ENCODE measurements at regions not wholly inside any gene's neighbourhood (a gene's known extent, or its start where the extent isn't known, plus 50 kb on each side); places are given as distances from the start of the nearest gene placed in this dataset.

DNA sequence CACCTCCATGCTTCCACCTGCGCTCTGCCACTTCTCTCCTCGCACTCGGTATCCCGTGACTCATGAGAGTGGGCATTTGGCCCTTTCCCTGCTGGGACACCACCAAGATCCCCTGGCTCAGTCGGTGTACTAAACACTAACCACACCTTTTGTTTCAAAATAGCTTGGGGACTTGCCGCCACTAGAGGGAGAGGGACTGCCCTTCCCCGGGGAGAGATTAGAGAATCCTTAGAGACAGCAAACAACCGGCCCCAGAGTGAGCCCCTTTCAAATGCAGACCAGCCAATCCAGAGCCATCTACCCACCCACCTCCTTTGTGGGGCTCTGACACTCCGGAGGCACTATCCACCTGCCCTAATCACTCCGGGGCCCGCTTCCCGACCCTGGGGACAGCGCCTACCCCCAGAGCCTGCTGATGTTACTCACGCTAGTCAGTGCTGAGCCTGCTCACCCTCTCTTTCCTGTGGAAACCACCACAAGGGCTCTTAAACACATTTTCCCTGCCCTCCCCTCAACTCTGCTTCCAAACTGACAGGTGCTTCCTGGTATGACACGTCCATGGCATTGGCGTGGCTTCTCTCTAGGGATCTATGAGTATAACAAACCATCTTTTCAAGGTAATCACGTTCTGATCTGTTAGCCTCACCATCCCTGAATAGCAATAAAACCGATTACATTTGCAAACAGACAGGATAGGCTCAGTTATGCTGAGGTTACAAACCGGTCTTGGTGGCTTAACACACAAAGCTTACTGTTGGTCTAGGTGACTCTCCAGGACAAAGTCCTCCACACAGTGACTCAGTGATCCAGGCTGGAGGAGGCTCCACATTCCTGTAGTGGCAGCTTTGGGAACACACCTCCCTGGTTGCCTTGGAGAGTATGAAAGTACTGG lies 180.1 kb upstream of the MVB12B start:
- Histone ChIP-seq H3K9me3 (ENCODE audit: low read depth, low read length) (no peaks in the 10 kb centered on the region), H3K4me1 (ENCODE audit: insufficient read depth, low read length) (no peaks in the 10 kb centered on the region), H3K4me3 (ENCODE audit: low read length) (no peak overlapping the region), H3K27me3 (ENCODE audit: insufficient read depth, low read length) (no peaks in the 10 kb centered on the region)

DNA sequence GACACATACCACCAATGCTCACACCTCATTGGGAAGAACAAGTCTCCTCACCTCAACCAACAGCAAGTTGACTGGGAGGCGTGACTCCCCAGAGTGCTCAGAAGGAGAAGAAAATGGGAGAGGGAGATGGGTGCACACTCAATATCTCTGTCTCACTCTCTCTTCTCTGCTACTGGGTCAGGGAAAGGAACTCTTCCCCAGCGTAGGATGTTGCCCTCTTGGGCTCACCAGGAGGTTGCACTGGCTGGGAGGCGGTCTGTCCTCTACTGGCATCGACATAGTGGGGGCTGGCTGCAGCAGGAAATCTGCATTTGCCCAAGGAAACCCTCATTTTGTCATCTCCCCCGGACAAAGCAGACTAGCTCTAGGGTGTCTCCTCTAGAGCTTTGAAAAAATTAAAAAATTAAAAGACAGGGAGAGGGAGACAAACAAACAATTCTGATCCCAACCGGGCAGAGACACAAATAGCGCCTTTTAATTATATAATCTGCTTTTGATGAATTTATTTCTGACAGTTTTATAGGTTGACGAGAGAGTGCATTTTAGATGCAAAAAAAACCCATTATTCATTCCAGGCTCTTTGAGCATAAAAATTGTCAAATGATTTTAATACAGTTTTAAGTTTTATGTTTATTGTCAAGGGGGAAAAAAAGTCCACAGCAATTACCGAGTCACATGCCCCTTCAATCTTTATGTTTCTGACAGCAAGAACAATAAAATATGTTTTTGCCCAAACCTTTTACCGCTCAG lies 179.3 kb upstream of the MVB12B start:
- no peaks in the 10 kb centered on the region for H3K4me1 ChIP-seq (ENCODE audit: insufficient read depth, low read length)
- no peak overlapping the region for H3K4me3 ChIP-seq (ENCODE audit: low read length)
- H3K9me3 ChIP-seq (ENCODE audit: low read depth, low read length) = no peaks in the 10 kb centered on the region
- H3K27me3 ChIP-seq (ENCODE audit: insufficient read depth, low read length) = no peaks in the 10 kb centered on the region

DNA sequence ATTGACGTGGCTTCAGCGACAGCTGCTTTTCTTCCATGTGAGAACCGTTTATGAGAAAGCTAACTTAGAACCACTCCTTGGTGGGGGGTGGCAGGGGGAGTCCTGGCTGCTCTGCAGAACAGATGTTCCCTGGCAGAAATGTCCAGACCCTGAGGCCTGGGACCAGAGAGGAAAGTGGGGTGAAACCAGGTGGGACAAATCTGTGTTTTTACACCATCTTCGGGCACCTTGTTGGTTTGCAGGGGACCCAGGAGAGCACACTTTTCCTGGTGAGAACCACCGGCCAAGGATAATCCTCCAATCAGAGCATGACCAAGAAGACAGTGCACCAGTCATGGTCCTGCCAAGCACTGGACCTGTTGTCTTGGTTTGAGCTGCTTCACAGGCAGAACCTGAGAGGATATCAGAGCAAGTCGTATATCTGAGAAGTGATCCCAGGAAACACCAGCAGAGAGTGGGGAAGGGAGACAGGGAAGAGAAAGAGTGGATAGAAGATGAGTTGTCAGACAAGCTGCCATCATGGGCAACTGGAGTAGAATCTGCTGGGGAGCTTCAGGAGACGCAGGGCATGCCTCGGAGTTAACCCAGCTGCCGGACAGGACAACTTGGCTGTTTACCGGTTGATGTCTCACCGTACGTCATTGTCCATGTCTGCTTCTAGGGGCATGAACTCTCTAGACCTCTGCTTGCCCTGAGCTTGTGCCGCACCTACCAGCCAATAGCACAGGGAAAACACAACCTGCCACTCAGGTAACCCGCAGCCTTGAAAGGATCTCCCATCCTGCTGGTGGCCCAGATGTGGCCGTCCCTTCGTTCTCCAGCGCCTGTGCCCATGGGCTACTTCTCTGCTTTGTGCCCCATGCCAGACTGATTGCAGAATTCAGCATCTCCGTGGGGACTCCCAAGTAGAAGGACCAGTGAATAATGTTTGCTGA lies 178.4 kb upstream of the MVB12B start:
- Histone ChIP-seq H3K4me1 (ENCODE audit: insufficient read depth, low read length) (no peaks in the 10 kb centered on the region), H3K27me3 (ENCODE audit: insufficient read depth, low read length) (no peaks in the 10 kb centered on the region), H3K9me3 (ENCODE audit: low read depth, low read length) (no peaks in the 10 kb centered on the region), H3K4me3 (ENCODE audit: low read length) (no peak overlapping the region)

DNA sequence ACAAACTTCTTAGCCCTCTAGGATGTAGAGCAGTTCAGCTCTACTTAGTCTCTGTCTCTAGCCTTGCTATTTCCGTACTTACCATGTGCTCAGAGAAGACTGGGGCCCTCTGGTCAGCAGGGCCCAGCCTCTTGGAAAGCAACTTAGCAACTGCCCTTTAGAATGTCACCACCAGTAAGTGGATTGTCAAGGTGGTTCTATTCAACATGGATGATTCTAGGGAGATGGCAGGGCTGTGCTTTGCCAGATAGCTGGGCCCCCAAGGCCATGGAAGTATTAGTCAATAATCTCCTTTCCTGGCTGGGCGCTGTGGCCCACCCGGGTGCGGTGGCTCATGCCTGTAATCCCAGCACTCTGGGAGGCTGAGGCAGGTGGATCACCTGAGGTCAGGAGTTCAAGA lies 177.6 kb upstream of the MVB12B start:
- no peak overlapping the region for H3K4me3 ChIP-seq (ENCODE audit: low read length)
- H3K27me3 ChIP-seq (ENCODE audit: insufficient read depth, low read length) = no peaks in the 10 kb centered on the region
- no peaks in the 10 kb centered on the region for H3K9me3 ChIP-seq (ENCODE audit: low read depth, low read length)
- no peaks in the 10 kb centered on the region for H3K4me1 ChIP-seq (ENCODE audit: insufficient read depth, low read length)

DNA sequence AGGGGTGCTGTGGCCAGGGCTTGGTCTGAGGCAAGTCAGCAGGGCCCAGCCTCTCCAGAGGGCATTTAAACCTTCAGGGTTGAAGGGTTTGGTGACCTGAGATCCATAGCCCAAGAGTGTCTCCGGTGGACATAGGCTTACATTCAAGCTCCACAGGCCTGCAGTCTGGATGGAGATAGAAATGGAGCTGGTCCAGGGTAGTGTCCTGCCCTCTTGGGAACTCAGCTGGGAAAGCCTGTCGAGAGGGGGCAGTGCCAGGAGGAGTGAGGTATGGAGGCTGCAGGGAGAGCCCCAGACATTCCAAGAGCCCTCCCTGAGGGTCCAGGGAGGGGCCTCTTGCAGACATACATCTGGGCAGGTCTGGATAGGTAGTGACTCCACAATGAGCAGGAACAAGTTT lies 177.0 kb upstream of the MVB12B start:
- H3K4me1 ChIP-seq (ENCODE audit: insufficient read depth, low read length) = no peaks in the 10 kb centered on the region
- no peaks in the 10 kb centered on the region for H3K27me3 ChIP-seq (ENCODE audit: insufficient read depth, low read length)
- H3K9me3 ChIP-seq (ENCODE audit: low read depth, low read length) = no peaks in the 10 kb centered on the region
- H3K4me3 ChIP-seq (ENCODE audit: low read length) = no peak overlapping the region

DNA sequence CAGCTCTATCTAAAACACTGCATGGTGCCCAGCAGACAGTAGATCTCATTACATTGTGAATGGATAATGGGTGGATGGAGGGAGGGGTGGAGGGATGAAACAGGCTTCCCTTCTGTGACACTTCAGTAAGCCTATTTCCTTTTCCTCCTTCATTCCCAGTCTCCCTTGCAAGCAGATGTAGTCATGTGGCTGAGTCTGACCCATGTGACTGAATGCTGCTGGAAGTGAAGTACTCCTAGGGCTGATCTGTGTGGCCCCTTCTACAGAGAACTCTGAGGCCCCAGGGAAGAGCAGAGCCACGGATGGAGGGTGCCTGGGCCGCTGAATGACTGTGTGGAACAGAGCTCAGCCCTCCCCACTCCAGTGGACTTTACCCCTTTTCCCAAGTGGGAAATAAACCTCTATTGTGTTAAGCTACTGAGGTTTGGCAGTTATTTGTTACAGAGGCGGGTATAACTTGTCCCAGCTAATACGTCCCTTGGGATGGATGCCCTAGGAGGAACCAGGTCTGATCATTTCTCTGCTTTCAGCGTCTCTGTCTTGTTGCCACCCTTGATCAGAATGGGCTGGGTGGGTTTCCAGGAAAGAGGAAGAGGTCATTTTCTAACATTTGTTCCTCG lies 176.1 kb upstream of the MVB12B start:
- H3K27me3 ChIP-seq (ENCODE audit: insufficient read depth, low read length) = no peaks in the 10 kb centered on the region
- H3K9me3 ChIP-seq (ENCODE audit: low read depth, low read length) = no peaks in the 10 kb centered on the region
- no peaks in the 10 kb centered on the region for H3K4me1 ChIP-seq (ENCODE audit: insufficient read depth, low read length)
- no peak overlapping the region for H3K4me3 ChIP-seq (ENCODE audit: low read length)

DNA sequence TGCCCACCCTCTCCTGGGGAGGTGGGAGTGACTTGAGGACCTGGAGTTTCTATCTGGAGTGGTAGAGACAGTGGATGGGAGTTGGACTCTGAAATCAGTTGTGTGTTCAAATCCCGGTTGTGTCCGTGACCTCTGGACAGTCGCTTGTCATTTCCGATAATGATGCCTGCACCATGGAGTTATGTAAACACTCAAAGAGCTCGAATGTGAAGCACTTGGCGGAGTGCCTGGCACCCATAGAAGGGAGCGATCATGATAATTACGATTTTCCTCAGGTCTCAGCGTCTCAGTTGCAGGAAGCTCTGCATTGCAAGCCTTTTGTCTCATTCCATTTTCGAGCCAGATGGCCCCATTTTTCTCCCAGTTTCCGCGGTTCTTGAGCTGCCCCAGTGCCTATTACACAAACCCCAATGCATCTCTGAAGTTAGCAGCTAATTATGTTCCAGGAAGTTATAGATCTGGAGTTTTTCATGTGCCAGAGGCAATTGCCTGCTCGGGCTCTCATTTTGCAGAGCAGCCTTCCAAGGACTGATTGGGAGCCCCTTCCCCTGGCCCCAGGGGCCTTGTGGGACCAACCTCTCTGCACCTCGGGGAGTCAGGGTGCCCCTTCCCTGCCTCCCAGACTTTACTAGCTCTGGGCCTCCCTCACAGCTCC lies 175.5 kb upstream of the MVB12B start:
- Histone ChIP-seq H3K4me1 (ENCODE audit: insufficient read depth, low read length) (no peaks in the 10 kb centered on the region), H3K4me3 (ENCODE audit: low read length) (no peak overlapping the region), H3K27me3 (ENCODE audit: insufficient read depth, low read length) (no peaks in the 10 kb centered on the region), H3K9me3 (ENCODE audit: low read depth, low read length) (no peaks in the 10 kb centered on the region)

DNA sequence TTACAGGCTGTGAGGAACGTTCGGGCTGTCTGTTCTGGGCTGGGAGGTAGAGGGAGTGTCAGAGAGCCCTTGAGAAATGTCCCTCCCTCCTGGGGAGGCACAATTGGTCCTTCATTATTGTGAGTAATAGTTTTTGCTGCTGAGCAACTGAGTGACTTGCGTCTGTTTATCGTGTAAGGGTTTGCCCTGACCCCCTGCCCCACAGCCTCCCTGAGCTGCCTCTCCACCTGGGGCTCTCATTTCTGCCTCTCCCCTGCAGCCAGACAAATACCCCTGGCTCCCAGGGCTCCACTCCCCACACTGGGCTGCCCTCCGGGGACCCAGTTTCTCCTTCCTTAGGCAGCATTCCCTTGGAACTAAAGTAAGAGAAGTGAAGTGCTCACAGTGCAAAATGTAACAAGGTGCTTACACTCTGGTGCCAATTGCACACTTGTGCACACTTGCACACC lies 174.9 kb upstream of the MVB12B start:
- Histone ChIP-seq H3K9me3 (ENCODE audit: low read depth, low read length) (no peaks in the 10 kb centered on the region), H3K4me3 (ENCODE audit: low read length) (no peak overlapping the region), H3K4me1 (ENCODE audit: insufficient read depth, low read length) (no peaks in the 10 kb centered on the region), H3K27me3 (ENCODE audit: insufficient read depth, low read length) (no peaks in the 10 kb centered on the region)

DNA sequence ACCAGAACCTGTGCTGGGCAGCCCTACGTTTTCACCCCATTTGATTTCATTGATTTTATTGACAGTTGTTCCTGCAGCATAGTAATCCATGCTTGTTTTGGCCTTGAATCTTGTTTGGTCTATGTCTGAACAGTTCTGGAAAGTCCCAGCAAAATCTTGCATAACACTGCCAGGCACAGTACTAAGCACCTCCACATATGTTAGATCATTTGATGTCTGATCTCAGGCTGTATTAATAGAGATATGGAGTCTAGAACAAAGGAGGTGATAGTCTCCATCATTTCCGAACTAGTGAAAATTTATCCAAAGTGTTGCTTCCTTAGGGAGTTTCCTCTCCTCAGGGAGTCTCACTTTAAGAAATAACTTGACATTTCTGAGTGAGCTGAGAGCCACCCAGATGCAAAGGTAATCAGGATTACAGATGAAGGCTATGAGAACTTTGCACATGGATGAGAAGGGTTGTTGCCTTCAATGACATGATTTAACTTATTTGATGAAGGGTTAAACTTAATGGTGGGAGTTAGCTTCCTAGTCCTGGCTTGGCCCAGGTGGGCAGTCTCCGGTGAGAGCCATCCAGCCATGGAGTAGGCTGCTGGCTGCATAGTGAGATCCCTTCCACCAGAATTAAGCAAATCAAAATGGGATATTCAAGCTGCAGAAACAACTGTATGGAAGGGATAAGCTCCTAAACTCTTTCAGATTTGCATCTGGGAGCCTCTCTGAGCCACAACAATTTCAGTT lies 173.8 kb upstream of the MVB12B start:
- Histone ChIP-seq H3K27me3 (ENCODE audit: insufficient read depth, low read length) (no peaks in the 10 kb centered on the region), H3K4me3 (ENCODE audit: low read length) (no peak overlapping the region), H3K9me3 (ENCODE audit: low read depth, low read length) (no peaks in the 10 kb centered on the region), H3K4me1 (ENCODE audit: insufficient read depth, low read length) (no peaks in the 10 kb centered on the region)

DNA sequence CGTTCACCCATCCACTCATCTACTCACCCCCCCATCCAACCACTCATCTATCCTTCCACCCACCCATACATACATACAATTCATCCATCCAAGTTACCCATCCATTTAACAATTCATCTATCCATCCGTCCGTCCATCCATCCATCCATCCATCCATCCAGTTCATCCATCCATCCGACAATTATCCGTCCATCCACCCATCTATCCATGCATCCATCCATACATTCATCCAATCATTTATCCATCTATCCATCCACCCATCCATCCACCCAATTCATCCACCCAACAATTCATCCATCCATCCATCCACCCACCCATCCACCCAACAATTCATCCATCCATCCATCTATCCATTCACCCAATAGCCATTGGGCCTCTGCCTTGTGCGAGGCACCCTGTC lies 173.2 kb upstream of the MVB12B start:
- no peaks in the 10 kb centered on the region for H3K9me3 ChIP-seq (ENCODE audit: low read depth, low read length)
- H3K27me3 ChIP-seq (ENCODE audit: insufficient read depth, low read length) = no peaks in the 10 kb centered on the region
- no peak overlapping the region for H3K4me3 ChIP-seq (ENCODE audit: low read length)
- H3K4me1 ChIP-seq (ENCODE audit: insufficient read depth, low read length) = no peaks in the 10 kb centered on the region

DNA sequence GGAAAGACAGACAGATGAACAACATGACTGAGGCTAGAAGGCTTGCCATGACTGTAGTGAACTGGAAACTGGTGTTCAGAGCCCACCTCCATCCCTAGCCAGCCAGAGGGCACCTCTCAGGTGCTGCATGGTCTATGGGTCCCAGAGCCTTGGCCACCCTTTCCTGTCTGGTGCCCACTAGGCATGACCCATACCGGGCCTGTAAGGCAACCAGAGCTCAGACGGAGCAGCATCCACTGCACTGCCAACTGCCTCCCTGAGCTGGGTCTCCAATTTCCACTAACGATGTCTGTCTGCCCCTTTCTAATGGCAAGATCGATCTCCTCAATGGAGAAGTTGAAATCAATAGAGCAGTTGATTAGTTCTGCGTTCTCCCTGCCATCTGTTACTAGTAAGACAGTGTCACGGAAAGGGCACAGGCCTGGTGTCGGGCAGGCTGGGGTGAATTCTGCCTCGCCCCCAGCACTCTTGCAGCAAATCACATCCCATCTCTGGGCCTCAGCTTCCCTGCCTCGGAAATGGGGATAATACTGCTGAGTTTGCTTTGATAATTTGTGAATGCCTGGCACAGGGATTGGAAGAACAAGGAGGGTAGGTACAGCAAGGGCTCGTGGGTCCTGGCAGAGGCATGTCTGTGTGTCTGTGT lies 172.3 kb upstream of the MVB12B start:
- Histone ChIP-seq H3K27me3 (ENCODE audit: insufficient read depth, low read length) (no peaks in the 10 kb centered on the region), H3K4me3 (ENCODE audit: low read length) (no peak overlapping the region), H3K4me1 (ENCODE audit: insufficient read depth, low read length) (no peaks in the 10 kb centered on the region), H3K9me3 (ENCODE audit: low read depth, low read length) (no peaks in the 10 kb centered on the region)

DNA sequence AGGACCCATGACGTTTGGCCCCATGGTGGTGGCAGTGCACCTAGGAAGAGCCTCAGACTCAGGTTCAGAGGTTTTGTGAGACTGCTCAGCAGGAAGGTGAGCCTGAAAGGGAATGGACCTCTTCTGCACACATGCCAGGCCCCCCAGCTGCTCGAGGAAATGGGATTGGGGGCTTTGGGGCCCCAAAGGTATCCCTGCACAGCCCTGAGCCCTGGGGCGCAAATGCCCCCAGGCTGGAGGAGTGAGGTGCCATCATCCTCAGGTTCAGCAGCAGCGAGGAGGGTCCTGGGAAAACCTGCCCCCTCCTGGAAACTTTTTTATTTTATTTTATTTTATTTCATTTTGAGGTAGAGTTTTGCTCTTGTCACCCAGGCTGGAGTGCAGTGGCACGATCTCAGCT lies 171.8 kb upstream of the MVB12B start:
- H3K4me3 ChIP-seq (ENCODE audit: low read length) = no peak overlapping the region
- no peaks in the 10 kb centered on the region for H3K27me3 ChIP-seq (ENCODE audit: insufficient read depth, low read length)
- no peaks in the 10 kb centered on the region for H3K4me1 ChIP-seq (ENCODE audit: insufficient read depth, low read length)
- no peaks in the 10 kb centered on the region for H3K9me3 ChIP-seq (ENCODE audit: low read depth, low read length)
